ENCODE measurements at regions not wholly inside any gene's neighbourhood (a gene's known extent, or its start where the extent isn't known, plus 50 kb on each side); places are given as distances from the start of the nearest gene placed in this dataset.

GRCh38 chr22:25478111-25478510 lies 86.4 kb upstream of the GRK3 start:
- H3K27ac ChIP-seq: peak overlapping the region; percentile 95
- no peak for TF ChIP-seq CTCF (conservative IDR thresholded peaks at IDR 0.05)

- H3K27ac ChIP-seq: peak overlapping the region; percentile 95
- no peak for TF ChIP-seq CTCF (conservative IDR thresholded peaks at IDR 0.05)
These were observed 85.9 kb upstream of the GRK3 start for GRCh38 chr22:25478528-25478927.

- peak overlapping the region; percentile 95; the same call in 1 of the 2 replicates for H3K27ac ChIP-seq
These were observed 83.6 kb upstream of the GRK3 start for GRCh38 chr22:25480868-25481267.

DNA sequence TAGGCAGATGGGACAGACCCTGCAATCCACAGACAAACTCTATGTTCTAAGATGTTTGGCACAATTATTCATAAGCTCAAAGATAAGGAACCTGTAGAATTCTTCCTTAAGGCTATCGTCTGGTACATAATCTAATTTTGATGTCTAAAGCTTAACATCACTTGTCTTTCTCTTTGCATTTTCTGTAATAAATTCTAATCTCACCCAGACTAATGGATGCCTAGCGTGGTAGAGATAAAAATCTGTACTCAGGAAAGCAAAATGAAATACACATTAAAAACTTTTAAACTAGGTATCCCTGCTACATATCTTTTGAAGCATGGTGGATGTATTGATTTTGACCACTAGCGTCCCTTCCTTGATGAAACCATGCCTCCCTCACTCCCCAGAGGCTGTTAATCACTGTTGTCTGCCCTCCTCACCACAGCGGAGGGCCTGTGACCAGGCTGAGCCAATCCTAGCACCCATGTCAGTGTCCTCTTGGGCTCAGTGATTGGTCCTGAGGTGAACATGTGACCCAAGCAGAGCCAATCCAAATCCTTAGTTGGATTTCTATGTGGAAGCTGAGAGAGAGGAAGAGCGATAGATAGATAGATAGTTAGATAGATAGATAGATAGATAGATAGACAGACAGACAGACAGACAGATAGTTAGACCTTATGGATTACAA lies 82.2 kb upstream of the GRK3 start:
- TF ChIP-seq CTCF (conservative IDR thresholded peaks at IDR 0.05): no peak
- H3K27ac ChIP-seq: peak overlapping the region; percentile 95

- H3K27ac ChIP-seq: peak overlapping the region; percentile 95
- no peak for TF ChIP-seq CTCF (conservative IDR thresholded peaks at IDR 0.05)
These were observed 81.4 kb upstream of the GRK3 start for GRCh38 chr22:25482868-25483639.

DNA sequence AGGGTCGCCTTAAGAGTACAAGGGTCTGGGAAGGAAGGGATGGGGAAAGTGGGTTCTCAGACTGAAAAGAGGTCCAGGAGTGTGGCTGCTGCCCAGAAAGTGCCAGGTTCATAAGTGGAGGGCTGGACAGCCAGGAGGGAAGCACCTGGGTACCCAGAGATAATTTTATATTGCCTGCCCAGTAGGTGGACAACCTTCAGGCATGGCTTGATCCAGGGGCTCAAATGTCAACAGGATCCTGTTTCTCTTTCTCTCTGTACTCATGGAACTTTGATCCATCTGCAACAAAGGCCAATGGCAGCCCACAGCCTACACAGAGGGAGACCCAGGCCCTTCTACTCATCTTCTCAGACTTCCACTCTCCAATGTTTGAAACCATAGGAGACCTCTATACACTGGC lies 80.5 kb upstream of the GRK3 start:
- peak overlapping the region; percentile 95 for H3K27ac ChIP-seq
- TF ChIP-seq CTCF (conservative IDR thresholded peaks at IDR 0.05): no peak

- no peak for TF ChIP-seq CTCF (conservative IDR thresholded peaks at IDR 0.05)
- peak overlapping the region; percentile 95 for H3K27ac ChIP-seq
These were observed 79.8 kb upstream of the GRK3 start for GRCh38 chr22:25484521-25485315.
